HT1080 (cell line): ENCODE measurements at regions not wholly inside any gene's neighbourhood (a gene's known extent, or its start where the extent isn't known, plus 50 kb on each side); places are given as distances from the start of the nearest gene placed in this dataset.

Experiments
- DNase-seq: peaks from one replicate; pipeline ENCODE4 v3.0.0-alpha.2; 2015; ENCODE audit warnings: low read depth

GRCh38 chr21:16409352-16409751, 679.6 kb downstream of the USP25 start:
- no peak for DNase-seq

GRCh38 chr21:16418226-16418625, 688.4 kb downstream of the USP25 start:
- no peak for DNase-seq

GRCh38 chr21:16418642-16419041, 688.9 kb downstream of the USP25 start:
- no peak for DNase-seq

DNA sequence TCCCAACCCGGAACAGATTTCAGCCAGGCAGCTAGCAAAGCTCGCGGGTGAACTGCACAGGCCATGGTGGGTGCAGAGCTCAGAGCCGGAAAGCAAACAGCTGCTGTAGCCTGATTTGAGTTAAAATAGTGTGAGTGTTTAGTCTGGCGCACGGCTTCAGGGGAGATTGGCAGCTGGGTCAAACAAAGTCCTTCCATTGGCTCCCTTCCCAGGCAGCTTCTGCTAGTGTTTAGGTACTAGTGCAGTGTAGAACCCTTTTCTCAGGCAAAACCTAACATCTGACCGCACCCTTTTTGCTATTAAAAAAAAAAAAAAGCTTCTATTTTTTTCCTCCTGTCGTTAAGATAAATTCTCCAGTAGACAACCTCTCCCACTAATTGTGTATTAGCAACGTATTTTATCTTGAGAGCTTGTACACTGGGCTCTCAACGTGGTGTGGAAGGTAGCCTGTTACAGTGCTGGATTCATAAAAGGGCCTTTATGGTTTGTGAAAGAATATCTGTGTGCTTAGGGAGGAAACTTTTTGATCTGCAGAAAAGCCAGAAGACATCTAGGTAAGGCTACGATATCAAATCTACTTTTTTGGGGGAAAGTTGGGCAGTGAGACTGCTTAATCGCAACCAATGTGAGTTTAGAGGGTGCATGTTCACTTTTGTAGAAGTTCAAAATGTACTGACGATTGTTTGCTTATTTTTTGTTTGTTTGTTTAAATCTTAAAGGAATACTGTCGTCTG, 689.6 kb downstream of the USP25 start:
- DNase-seq: no peak

DNA sequence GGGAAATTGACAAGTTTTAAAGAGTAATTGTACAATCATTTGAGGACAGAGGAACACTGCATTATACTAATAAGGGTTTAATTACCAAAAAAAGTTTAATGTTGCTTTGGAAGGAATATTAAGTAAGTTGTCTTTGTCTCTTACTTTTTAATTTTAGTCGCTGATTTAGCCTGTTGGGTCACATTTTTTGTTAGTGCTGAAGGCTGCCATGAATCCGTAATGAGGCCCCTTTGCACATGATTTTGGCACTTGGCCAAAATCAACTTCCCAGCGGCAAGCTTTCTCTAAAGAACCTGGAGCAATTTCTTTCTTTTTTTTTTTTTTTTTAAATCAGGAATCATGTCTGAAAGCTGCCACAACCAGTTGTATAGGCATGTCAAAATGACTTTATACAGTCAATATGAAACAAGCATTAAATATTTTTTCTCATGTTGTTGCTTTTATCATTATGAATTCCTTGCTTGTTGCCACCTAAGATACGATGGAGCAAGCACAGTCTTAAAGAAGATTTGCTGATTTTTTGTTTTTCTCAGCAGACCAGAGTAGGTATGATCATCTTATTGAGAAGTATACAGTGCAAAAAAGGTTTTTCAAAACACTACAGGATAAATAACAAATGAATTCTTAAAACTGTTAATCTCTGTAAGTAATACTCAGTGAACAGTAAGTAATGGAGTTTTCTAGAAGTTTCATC, 690.4 kb downstream of the USP25 start:
- DNase-seq: peak; percentile 10

GRCh38 chr21:16421007-16421406, 691.2 kb downstream of the USP25 start:
- no peak for DNase-seq

- no peak for DNase-seq
These were observed 692.2 kb downstream of the USP25 start for GRCh38 chr21:16421965-16422364.

DNA sequence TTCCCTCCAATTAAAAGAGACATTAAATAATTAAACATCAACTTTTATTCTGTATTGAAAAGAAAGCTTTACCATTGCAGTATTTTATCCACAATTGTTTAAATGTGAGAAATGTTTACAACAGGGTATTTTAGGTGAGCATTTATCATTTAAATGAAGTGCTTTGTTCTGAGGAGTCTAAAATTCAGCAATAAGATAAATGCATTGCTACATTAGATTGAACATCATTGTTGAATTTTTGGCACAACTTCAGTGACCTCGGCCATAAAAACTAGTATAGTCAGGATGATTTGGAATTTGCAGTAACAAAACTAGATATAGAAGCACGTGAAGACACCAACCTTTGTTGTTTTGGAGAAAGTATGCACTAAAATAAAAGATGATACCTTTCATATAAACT, 692.9 kb downstream of the USP25 start:
- no peak for DNase-seq

GRCh38 chr21:16423921-16424320, 694.1 kb downstream of the USP25 start:
- DNase-seq: no peak

DNA sequence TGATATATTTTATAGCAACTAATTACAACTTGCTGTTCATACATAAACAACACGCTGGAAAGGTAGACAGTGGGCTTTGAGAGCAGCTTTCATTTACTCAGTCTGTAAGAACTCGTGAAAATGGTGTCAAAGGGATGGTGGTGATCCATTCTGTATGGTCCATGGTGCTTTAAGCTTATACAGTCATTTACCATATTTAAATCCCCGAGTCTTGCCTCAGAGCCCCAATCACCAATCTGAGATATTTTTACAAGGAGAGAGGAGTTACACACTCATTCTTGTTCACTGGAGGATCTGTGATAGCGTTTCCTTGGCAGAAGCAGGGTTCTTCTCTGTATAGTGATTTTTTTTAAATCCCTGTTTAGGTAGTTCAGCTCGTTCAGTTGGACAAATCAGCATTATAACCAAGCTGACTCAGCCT, 694.6 kb downstream of the USP25 start:
- DNase-seq: peak; percentile 18

GRCh38 chr21:16425376-16425775, 695.6 kb downstream of the USP25 start:
- no peak for DNase-seq

DNA sequence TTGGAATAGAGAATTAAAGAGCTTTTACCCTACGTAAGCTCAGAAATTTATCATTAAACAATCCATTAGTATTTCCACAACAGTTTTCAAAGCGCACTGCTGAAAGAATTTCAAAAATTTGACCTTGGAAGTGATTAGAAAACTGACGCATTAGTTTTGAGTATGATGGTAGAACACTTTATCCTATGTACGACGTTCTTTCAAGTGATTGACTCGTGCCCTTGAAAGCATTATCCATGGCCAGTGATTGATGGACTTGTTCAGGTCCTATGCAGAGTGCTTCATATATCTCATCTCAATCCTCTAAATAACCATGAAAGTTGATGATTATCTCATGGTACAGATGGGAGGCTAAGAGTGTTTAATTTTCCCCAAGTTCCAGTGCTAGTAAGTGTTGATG, 697.2 kb downstream of the USP25 start:
- no peak for DNase-seq

GRCh38 chr21:16427587-16428087, 697.9 kb downstream of the USP25 start:
- DNase-seq: no peak

DNA sequence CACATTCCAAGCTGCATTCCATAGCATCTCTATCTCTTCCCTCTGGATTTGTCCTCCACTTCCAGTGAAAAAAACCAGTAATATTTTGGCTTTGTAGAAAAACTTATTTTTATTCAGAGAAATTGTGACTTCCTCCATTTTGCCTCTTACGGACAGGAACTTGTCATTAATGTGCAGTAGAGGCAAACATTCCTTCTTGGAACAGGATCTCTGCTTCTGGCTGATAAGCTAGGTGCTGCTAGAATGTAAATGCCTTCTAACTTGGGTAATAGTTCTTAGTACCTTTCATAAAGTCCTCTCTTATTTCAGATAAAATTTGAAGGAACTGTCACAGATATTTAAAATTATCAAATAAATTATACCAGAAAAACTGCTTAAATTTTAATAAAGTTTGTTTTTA, 707.8 kb downstream of the USP25 start:
- no peak for DNase-seq

- DNase-seq: no peak
These were observed 709.0 kb downstream of the USP25 start for GRCh38 chr21:16438761-16439160.

DNA sequence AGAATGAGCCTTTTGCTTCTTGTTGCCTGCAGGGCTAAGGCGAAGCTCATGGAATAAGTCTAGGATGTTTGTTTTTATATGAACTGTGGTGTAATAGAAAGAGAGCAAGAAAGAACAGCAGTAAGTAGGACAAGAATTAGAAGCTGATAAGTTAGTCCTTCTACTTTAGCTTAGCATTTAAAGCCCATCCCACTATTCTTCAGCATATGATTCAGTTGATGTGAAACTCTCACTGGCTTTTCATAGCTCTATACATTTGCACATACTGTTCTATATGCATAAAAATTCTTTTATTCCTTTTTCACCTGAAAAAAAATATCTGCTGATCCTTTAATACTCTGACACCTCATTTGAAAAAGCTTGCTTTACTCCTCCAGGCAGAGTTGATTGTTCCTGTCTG, 712.0 kb downstream of the USP25 start:
- DNase-seq: no peak

GRCh38 chr21:16454399-16454798, 724.6 kb downstream of the USP25 start:
- DNase-seq: peak; percentile 2

DNA sequence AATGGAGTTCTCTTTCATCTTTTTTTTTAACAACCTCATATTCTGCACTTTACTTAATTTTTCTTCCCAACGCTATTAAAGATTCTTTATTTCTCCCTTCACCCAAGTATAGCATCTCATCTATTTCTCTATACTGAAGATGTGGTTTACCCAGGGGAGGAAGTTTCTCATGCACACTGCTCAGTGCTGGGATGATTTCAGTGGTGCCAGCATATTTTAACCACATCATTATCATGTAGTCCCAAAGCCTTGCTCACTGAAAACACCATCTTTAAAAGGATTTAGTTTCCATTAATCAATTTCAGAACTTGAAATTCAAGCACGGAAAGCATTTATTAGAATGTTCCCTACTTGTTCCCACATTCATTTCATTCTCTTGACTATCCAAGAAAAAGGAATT, 725.7 kb downstream of the USP25 start:
- no peak for DNase-seq

GRCh38 chr21:16455978-16456377, 726.2 kb downstream of the USP25 start:
- DNase-seq: no peak

- DNase-seq: peak; percentile 1
These were observed 727.7 kb downstream of the USP25 start for GRCh38 chr21:16457498-16457897.

DNA sequence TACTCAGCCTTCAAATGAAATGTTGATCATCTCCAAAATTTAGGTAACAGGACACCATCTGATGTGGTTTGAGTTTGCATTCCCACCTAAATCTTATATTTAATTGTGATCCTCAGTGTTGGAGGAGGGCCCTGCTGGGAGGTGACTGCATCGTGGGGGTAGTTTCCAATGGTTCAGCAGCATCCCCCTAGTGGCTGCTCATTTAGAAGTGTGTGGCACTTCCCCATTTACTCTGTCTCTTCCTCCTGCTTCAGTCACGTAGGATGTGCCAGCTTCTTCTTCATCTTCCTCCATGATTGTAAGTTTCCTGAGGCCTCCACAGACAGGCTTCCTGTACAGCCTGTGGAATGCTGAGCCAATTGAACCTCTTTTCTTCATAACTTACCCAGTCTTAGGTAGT, 731.2 kb downstream of the USP25 start:
- peak; percentile 3 for DNase-seq

GRCh38 chr21:16464211-16464889, 734.6 kb downstream of the USP25 start:
- peak; percentile 45 for DNase-seq
